Ovary (tissue), 7 donors: ENCODE measurements at regions not wholly inside any gene's neighbourhood (a gene's known extent, or its start where the extent isn't known, plus 50 kb on each side); places are given as distances from the start of the nearest gene placed in this dataset. TPM values are rescaled to one million over a fixed set of nuclear protein-coding genes. Genes with fewer than 3 reads are reported as not detected.

Experiments used
- DNase-seq, 5 donors: peaks; one replicate each; pipeline ENCODE4 v3.0.0-alpha.2; 2019 to 2020
- H3K27ac ChIP-seq, 2 donors: fragments of 200-600 bp; one replicate each; pipeline versions ENCODE4 v1.5.1 to v1.8.0; 2019 to 2022
- H3K27me3 ChIP-seq: fragments of 200-600 bp; one replicate; pipeline ENCODE4 v1.8.0; 2022
- H3K36me3 ChIP-seq: fragments of 200-600 bp; sonication (generic); one replicate; pipeline ENCODE4 v1.5.1; 2019
- H3K4me1 ChIP-seq: one replicate; pipeline ENCODE4 v1.8.1; 2013; ENCODE audit warnings: mild to moderate bottlenecking, moderate library complexity; ENCODE audit not compliant: insufficient read depth
- H3K4me3 ChIP-seq: fragments of 200-600 bp; sonication (generic); one replicate; pipeline ENCODE4 v1.5.1; 2017
- H3K9me3 ChIP-seq, 2 donors: fragments of 200-600 bp in 1 of 2; sonication (generic) in 1 of 2; one replicate each; pipeline versions ENCODE4 v1.5.1 to v1.8.1; 2013 to 2019; ENCODE audit warnings: mild to moderate bottlenecking in 1 of 2, moderate library complexity in 1 of 2
- EP300 ChIP-seq: sonication (generic); formaldehyde crosslinking; IDR thresholded peaks from one replicate; pipeline ENCODE4 v1.6.1; 2017; ENCODE audit warnings: antibody characterized with exemption
- POLR2A ChIP-seq: fragments of 450-650 bp; IDR thresholded peaks from one replicate; pipeline ENCODE4 v1.6.1; 2017; ENCODE audit warnings: antibody characterized with exemption, mild to moderate bottlenecking, moderate library complexity
- WGBS, 3 donors: extraction: QIAGEN DNeasy Blood & Tissue Kit in 1 of 3; methylation state at CpG; one replicate each; pipeline versions ENCODE4 v1.1.5 to v1.1.7; 2013 to 2017; 5-methylcytosine and 5-hydroxymethylcytosine counted together
- intact Hi-C, 4 donors: fragments of 100-400 bp; cut with DNase I; formaldehyde crosslinking; loops; one replicate each; pipeline versions ENCODE4 v1.11.0 to v1.15.1; 2022 to 2023
- small RNA-seq: library from RNA; depleted of rRNA; stranded (forward); fragments of <200 nt; gene quantifications from one replicate; pipeline ENCODE3, GENCODE V24; 2016
- TF ChIP-seq, protein P1 (sequence below), 3 donors: fragments of 450-650 bp in 2 of 3; fragments of 200-600 bp in 1 of 3; IDR thresholded peaks; one replicate each; pipeline versions ENCODE4 v1.5.1 to v1.8.0; 2016 to 2022; ENCODE audit warnings: antibody characterized with exemption in 3 of 3, mild to moderate bottlenecking in 1 of 3
- donor health status: DM: no; HTN: no; CAD: no; lungs with moderate emphysema.
- donor health status: DM: no; HTN: no; CAD: no.
- donor health status: Bipolar disorder and iron deficiency.
- donor health status: DM: no; HTN: no; CAD: no.
- donor health status: DM: yes; HTN: yes; CAD: no.

DNA sequence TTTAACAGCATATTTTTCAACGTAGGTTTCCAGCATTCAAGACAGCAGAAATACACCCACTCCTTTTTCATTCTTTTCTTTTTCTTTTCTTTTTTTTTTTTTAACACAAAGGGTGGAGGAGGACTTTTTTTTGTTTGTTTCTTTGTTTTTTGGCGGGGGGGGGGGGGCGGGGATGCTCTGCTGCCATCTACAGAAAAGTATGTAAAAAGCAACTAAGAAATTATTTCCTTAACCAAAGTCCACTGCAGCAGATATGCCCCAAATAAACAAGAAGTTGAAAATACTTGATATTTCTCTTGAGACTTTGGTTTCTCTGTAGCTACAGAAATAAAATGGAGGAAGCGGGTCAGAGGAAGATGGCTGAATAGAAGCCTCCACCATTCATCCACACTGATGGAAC lies 63.2 kb upstream of the PBDC1 start:
- no peaks in the 10 kb centered on the region for H3K4me1 ChIP-seq
- intact Hi-C loops = no loop called here
- no peak for DNase-seq
- H3K4me3 ChIP-seq = no peak overlapping the region
- no peaks in the 10 kb centered on the region for H3K9me3 ChIP-seq
- H3K27ac ChIP-seq = no peak overlapping the region
- no peaks in the 10 kb centered on the region for H3K36me3 ChIP-seq
- no peaks in the 10 kb centered on the region for H3K27me3 ChIP-seq
- TF ChIP-seq POLR2A = no peak
- TF ChIP-seq, protein P1, sequence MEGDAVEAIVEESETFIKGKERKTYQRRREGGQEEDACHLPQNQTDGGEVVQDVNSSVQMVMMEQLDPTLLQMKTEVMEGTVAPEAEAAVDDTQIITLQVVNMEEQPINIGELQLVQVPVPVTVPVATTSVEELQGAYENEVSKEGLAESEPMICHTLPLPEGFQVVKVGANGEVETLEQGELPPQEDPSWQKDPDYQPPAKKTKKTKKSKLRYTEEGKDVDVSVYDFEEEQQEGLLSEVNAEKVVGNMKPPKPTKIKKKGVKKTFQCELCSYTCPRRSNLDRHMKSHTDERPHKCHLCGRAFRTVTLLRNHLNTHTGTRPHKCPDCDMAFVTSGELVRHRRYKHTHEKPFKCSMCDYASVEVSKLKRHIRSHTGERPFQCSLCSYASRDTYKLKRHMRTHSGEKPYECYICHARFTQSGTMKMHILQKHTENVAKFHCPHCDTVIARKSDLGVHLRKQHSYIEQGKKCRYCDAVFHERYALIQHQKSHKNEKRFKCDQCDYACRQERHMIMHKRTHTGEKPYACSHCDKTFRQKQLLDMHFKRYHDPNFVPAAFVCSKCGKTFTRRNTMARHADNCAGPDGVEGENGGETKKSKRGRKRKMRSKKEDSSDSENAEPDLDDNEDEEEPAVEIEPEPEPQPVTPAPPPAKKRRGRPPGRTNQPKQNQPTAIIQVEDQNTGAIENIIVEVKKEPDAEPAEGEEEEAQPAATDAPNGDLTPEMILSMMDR (IDR thresholded peaks at IDR 0.05) = no peak
- no peak for TF ChIP-seq EP300
- WGBS, 3 donors = 19 to 23% (median 20%) methylated on average over 4 of the region's 4 CpGs

Small RNAs in the stretch of these regions (small RNA-seq; reads per million reads assigned to genes)
- not detected for gene AL451105.1
